HUES6 (cell line): ENCODE measurements at regions not wholly inside any gene's neighbourhood (a gene's known extent, or its start where the extent isn't known, plus 50 kb on each side); places are given as distances from the start of the nearest gene placed in this dataset.
"Not testable (repeated sequence)": the region's sequence is repeated elsewhere in the genome, so short reads cannot be mapped to it uniquely, and the experiment has no call there.

Experiments
- H3K27ac ChIP-seq: 2 replicates; pipeline ENCODE4 v1.7.0; 2013; ENCODE audit warnings: low read depth, mild to moderate bottlenecking, low read length, inconsistent platforms
- H3K27me3 ChIP-seq: 2 replicates; pipeline ENCODE4 v1.6.1; 2013; ENCODE audit warnings: low read length; ENCODE audit not compliant: control insufficient read depth, insufficient read depth
- H3K36me3 ChIP-seq: 2 replicates; pipeline ENCODE4 v1.6.1; 2013; ENCODE audit warnings: low read length; ENCODE audit not compliant: control insufficient read depth, insufficient read depth
- H3K4me1 ChIP-seq: 2 replicates; pipeline ENCODE4 v1.6.1; 2013; ENCODE audit warnings: low read length; ENCODE audit not compliant: control insufficient read depth, insufficient read depth
- H3K4me3 ChIP-seq: 2 replicates; pipeline ENCODE4 v1.5.1; 2013; ENCODE audit warnings: low read depth, low read length
- H3K9ac ChIP-seq: one replicate; pipeline ENCODE4 v1.6.1; 2013; ENCODE audit warnings: mild to moderate bottlenecking, low read length
- H3K9me3 ChIP-seq: 2 replicates; pipeline ENCODE4 v1.6.1; 2013; ENCODE audit warnings: low read depth, low read length; ENCODE audit not compliant: control insufficient read depth, insufficient read depth

DNA sequence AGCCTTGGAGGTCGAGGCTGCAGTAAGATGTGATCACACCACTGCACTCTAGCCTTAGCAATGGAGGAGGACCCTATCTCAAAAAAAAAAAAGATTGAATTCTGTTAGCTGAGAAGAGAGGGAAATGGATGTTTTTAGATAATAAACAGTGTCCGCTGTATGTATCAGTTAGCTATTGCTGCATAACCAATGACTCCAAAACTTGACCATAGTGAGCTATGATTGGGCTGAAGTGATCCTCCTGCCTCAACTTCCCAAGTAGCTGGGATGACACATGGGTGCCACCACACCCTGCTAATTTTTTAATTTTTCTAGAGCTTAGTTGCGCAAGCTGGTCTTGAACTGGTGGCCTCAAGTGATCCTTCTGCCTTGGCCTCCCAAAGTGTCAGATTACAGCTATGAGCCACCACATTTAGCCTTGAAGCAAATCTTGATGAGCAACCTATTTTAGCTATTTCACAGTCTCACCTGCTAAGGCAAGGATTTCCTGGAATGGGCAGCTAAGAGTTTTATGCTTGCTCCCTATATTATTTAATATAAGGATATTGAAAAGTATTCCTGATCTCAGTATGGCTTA lies 68.3 kb upstream of the ATF7IP2 start:
- no peak overlapping the region for H3K4me3 ChIP-seq
- H3K27me3 ChIP-seq, result no peaks in the 10 kb centered on the region
- H3K27ac ChIP-seq, result no peak overlapping the region
- H3K36me3 ChIP-seq, result no peaks in the 10 kb centered on the region
- H3K9ac ChIP-seq, result no peak overlapping the region
- no peaks in the 10 kb centered on the region for H3K9me3 ChIP-seq
- no peaks in the 10 kb centered on the region for H3K4me1 ChIP-seq

- H3K27ac ChIP-seq, result no peak overlapping the region
- H3K27me3 ChIP-seq, result no peaks in the 10 kb centered on the region
- H3K4me1 ChIP-seq, result no peaks in the 10 kb centered on the region
- no peaks in the 10 kb centered on the region for H3K9me3 ChIP-seq
- no peaks in the 10 kb centered on the region for H3K36me3 ChIP-seq
- H3K4me3 ChIP-seq, result no peak overlapping the region
- H3K9ac ChIP-seq, result no peak overlapping the region
These were observed 66.9 kb upstream of the ATF7IP2 start for GRCh38 chr16:10318798-10319500.

DNA sequence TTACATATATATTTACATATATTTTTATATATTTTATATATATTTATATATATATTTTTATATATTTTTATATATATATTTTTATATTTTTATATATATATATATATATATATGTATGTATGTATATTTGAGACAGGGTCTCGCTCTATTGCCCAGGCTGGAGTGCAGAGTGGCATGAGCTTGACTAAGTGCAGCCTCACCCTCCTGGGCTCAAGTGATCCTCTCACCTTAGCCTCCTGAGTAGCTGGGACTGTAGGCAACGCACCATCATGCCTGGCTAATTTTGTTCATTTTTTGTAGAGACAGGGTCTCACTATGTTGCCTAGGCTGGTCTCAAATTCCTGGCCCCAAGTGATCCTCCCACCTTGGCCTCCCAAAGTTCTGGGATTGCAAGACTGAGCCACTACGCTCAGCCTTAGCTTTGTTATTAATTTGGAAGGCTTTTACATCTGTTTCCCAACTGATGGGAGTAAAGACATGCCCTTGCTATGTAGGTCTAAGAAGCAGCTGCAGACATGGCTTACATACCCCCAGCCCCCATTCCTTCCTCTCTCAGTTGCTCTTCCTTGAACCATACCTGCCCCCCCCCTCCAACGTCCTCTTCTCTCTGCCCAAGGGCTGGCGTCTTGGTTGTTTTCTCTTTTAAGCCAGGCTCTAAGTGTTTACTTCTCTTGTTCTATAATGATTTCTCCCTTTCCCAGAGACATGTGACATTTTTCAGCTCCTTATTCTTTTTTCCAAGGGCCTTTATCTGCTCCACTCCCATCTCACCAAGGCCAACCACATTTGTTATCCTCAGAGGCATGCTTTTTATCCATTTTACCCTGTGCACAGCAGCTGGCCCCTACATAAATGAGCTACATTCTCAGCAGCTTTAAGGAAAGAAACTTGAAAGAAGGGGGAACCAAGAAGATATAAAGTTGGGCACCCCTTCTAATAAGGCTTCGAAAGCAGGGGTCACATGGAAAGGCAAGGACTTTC lies 64.2 kb upstream of the ATF7IP2 start:
- H3K9ac ChIP-seq, result no peak overlapping the region
- H3K27ac ChIP-seq, result no peak overlapping the region
- H3K4me3 ChIP-seq, result no peak overlapping the region
- no peaks in the 10 kb centered on the region for H3K4me1 ChIP-seq
- H3K9me3 ChIP-seq, result no peaks in the 10 kb centered on the region
- H3K27me3 ChIP-seq, result no peaks in the 10 kb centered on the region
- H3K36me3 ChIP-seq, result no peaks in the 10 kb centered on the region

DNA sequence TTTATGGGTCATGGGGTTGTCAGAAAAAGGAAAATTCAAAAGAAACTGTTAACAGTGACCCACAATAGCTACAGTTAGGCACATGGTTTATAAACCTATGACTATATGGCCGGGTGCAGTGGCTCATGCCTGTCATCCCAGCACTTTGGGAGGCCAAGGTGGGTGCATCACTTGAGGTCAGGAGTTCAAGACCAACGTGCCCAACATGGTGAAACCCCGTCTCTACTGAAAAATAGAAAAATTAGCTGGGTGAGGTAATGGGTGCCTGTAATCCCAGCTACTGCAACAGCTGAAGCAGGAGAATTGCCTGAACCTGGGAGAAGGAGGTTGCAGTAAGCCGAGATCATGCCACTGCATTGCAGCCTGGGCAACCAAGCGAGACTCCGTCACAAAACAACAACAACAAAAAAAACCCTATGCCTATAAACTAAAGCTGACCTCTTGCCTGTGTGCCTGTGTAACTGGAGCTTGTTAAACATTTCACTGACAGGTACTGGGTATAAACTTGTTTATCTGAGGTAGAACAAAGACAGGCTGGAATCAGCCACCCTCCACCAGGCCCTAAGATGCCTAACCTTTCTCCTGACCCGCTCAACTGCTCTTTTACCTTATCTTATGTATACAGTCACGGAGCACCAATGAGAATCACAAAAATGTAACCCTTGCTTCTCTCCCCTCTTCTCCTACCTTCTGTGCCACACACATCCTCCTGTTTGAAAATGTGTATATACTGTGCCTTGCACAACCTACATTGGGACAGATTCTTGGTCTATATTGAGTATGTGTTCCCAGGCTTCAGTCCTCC lies 62.9 kb upstream of the ATF7IP2 start:
- Histone ChIP-seq H3K27me3 (no peaks in the 10 kb centered on the region), H3K9ac (no peak overlapping the region), H3K36me3 (no peaks in the 10 kb centered on the region), H3K9me3 (no peaks in the 10 kb centered on the region), H3K4me3 (no peak overlapping the region), H3K4me1 (no peaks in the 10 kb centered on the region), H3K27ac (no peak overlapping the region)

- Histone ChIP-seq H3K9me3 (no peaks in the 10 kb centered on the region), H3K27me3 (no peaks in the 10 kb centered on the region), H3K4me3 (no peak overlapping the region), H3K4me1 (no peaks in the 10 kb centered on the region), H3K27ac (no peak overlapping the region), H3K36me3 (no peaks in the 10 kb centered on the region), H3K9ac (no peak overlapping the region)
These were observed 62.4 kb upstream of the ATF7IP2 start for GRCh38 chr16:10323528-10323869.

- no peaks in the 10 kb centered on the region for H3K36me3 ChIP-seq
- no peak overlapping the region for H3K27ac ChIP-seq
- H3K4me3 ChIP-seq, result no peak overlapping the region
- H3K27me3 ChIP-seq, result no peaks in the 10 kb centered on the region
- H3K4me1 ChIP-seq, result no peaks in the 10 kb centered on the region
- no peaks in the 10 kb centered on the region for H3K9me3 ChIP-seq
- H3K9ac ChIP-seq, result no peak overlapping the region
These were observed 61.7 kb upstream of the ATF7IP2 start for GRCh38 chr16:10324210-10324609.

GRCh38 chr16:10325783-10326543 lies 59.9 kb upstream of the ATF7IP2 start:
- no peaks in the 10 kb centered on the region for H3K36me3 ChIP-seq
- no peak overlapping the region for H3K4me3 ChIP-seq
- H3K4me1 ChIP-seq, result no peaks in the 10 kb centered on the region
- H3K27me3 ChIP-seq, result no peaks in the 10 kb centered on the region
- H3K9ac ChIP-seq, result no peak overlapping the region
- no peak overlapping the region for H3K27ac ChIP-seq
- H3K9me3 ChIP-seq, result no peaks in the 10 kb centered on the region

GRCh38 chr16:10326647-10327046 lies 59.2 kb upstream of the ATF7IP2 start:
- H3K27me3 ChIP-seq, result no peaks in the 10 kb centered on the region
- no peaks in the 10 kb centered on the region for H3K4me1 ChIP-seq
- H3K27ac ChIP-seq, result no peak overlapping the region
- no peak overlapping the region for H3K9ac ChIP-seq
- no peak overlapping the region for H3K4me3 ChIP-seq
- H3K36me3 ChIP-seq, result no peaks in the 10 kb centered on the region
- no peaks in the 10 kb centered on the region for H3K9me3 ChIP-seq

- H3K9me3 ChIP-seq, H3K4me3 ChIP-seq, H3K4me1 ChIP-seq, H3K27ac ChIP-seq, H3K9ac ChIP-seq, H3K27me3 ChIP-seq, H3K36me3 ChIP-seq: not testable (repeated sequence)
These were observed 57.6 kb upstream of the ATF7IP2 start for GRCh38 chr16:10328291-10328690.

DNA sequence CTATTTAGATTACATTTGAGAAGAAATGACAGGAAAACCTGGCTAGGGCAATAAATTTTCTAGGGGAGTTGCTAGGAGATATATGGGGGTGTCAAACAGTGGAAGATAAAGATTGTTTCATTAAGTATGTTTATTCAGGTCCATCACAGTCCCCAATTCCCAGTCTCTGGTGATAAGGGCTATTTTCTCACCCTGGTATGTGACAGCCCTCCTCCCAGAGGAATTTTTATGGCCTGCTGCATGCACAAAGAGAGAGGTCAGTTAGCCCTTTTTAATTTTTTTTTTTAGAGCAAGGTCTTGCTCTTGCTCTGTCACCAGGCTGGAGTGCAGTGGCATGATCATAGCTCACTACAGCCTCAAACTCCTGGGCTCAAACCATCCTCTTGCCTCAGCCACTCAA lies 53.6 kb upstream of the ATF7IP2 start:
- Histone ChIP-seq H3K36me3 (no peaks in the 10 kb centered on the region), H3K27ac (peak overlapping the region; percentile 7; the same call in 1 of the 2 replicates), H3K27me3 (no peaks in the 10 kb centered on the region), H3K9ac (peak overlapping the region; percentile 1), H3K9me3 (no peaks in the 10 kb centered on the region), H3K4me3 (no peak overlapping the region), H3K4me1 (peaks cover 10% of the 10 kb centered on the region; the same call in 1 of the 2 replicates)
